IMR-90 (cell line): ENCODE measurements at regions not wholly inside any gene's neighbourhood (a gene's known extent, or its start where the extent isn't known, plus 50 kb on each side); places are given as distances from the start of the nearest gene placed in this dataset.

Experiments used
- ATAC-seq: fragments of 200-7000 bp; cut with Tn5 transposase; 2 replicates; pipeline ENCODE4 v1.9.1; 2020; ENCODE audit warnings: low read depth, mild to moderate bottlenecking, moderate library complexity
- BruUV-seq: library from RNA; stranded (reverse); fragments of 400-500 nt; replicated peaks from 2 replicates; lab custom pipeline; 2021; lab: Mats Ljungman, UMichigan
- CTCF ChIA-PET: fragments of 300-600 bp; formaldehyde crosslinking; extraction: SDS; loops from one replicate; lab custom pipeline; 2021; ENCODE audit warnings: antibody characterized with exemption; lab: Yijun Ruan, JAX
- POLR2A ChIA-PET: fragments of 300-600 bp; sonication (Branson Sonifier 250); formaldehyde crosslinking; loops from one replicate; lab custom pipeline; 2022; ENCODE audit warnings: antibody characterized with exemption; ENCODE audit not compliant: unreplicated experiment; lab: Charles Lee
- DNase-seq: peaks from one replicate; pipeline ENCODE4 v3.0.0; 2013
- H2AFZ ChIP-seq: replicated peaks from 2 replicates; pipeline ENCODE3; 2013; ENCODE audit warnings: low read length, mild to moderate bottlenecking; ENCODE audit not compliant: poor library complexity
- H2AK5ac ChIP-seq: 2 replicates; pipeline ENCODE4 v1.6.1; 2013; ENCODE audit warnings: low read depth, low read length, inconsistent platforms
- H2AK9ac ChIP-seq: replicated peaks from 2 replicates; pipeline ENCODE3; 2013; ENCODE audit warnings: mild to moderate bottlenecking, low read depth, low read length, moderate library complexity; ENCODE audit not compliant: poor library complexity
- H2BK120ac ChIP-seq: 2 replicates; pipeline ENCODE4 v1.6.1; 2013; ENCODE audit warnings: low read depth, low read length, inconsistent platforms
- H2BK15ac ChIP-seq: 3 replicates; pipeline ENCODE4 v1.6.1; 2013; ENCODE audit warnings: low read depth, low read length, inconsistent platforms
- H2BK20ac ChIP-seq: 2 replicates; pipeline ENCODE4 v1.6.1; 2013; ENCODE audit warnings: low read depth, mild to moderate bottlenecking, inconsistent platforms, low read length, moderate library complexity
- H2BK5ac ChIP-seq: 2 replicates; pipeline ENCODE4 v1.6.1; 2013; ENCODE audit warnings: mild to moderate bottlenecking, low read depth, low read length, inconsistent platforms; ENCODE audit not compliant: poor library complexity, severe bottlenecking
- H3K14ac ChIP-seq: replicated peaks from 2 replicates; pipeline ENCODE4 v1.6.1; 2013; ENCODE audit warnings: low read depth, low read length, inconsistent platforms
- H3K18ac ChIP-seq: 2 replicates; pipeline ENCODE4 v1.6.1; 2013; ENCODE audit warnings: low read depth, low read length, control low read depth
- H3K23ac ChIP-seq: 2 replicates; pipeline ENCODE4 v1.6.1; 2013; ENCODE audit warnings: low read depth, low read length, inconsistent platforms
- H3K27ac ChIP-seq: 2 replicates; pipeline ENCODE4 v1.5.1; 2013; ENCODE audit warnings: mild to moderate bottlenecking, control low read depth, low read length; ENCODE audit not compliant: insufficient read depth
- H3K27me3 ChIP-seq: 2 replicates; pipeline ENCODE4 v1.6.1; 2013; ENCODE audit warnings: low read length; ENCODE audit not compliant: control insufficient read depth, insufficient read depth
- H3K36me3 ChIP-seq: 2 replicates; pipeline ENCODE4 v1.6.1; 2013; ENCODE audit warnings: low read length, mixed read lengths; ENCODE audit not compliant: control insufficient read depth, insufficient read depth
- H3K4ac ChIP-seq: 2 replicates; pipeline ENCODE4 v1.6.1; 2013; ENCODE audit warnings: low read depth, low read length, inconsistent platforms
- H3K4me1 ChIP-seq: 2 replicates; pipeline ENCODE4 v1.6.1; 2013; ENCODE audit warnings: low read length, mixed read lengths; ENCODE audit not compliant: control insufficient read depth, insufficient read depth
- H3K4me2 ChIP-seq: 2 replicates; pipeline ENCODE4 v1.6.1; 2013; ENCODE audit warnings: low read depth, mild to moderate bottlenecking, control low read depth, low read length, moderate library complexity
- H3K4me3 ChIP-seq: 2 replicates; pipeline ENCODE4 v1.5.1; 2013; ENCODE audit warnings: low read depth, mild to moderate bottlenecking, control low read depth, low read length, moderate library complexity; ENCODE audit not compliant: insufficient read depth
- H3K56ac ChIP-seq: 2 replicates; pipeline ENCODE4 v1.6.1; 2013; ENCODE audit warnings: low read length, inconsistent platforms; ENCODE audit not compliant: insufficient read depth; ENCODE audit errors: extremely low read depth
- H3K79me1 ChIP-seq, 2 experiments: 2 replicates each; pipeline ENCODE4 v1.6.1; 2013; ENCODE audit warnings: low read length in 2 of 2, inconsistent platforms in 1 of 2, low read depth in 1 of 2
- H3K9ac ChIP-seq: 2 replicates; pipeline ENCODE4 v1.6.1; 2013; ENCODE audit warnings: low read depth, low read length, control low read depth
- H3K9me1 ChIP-seq: 2 replicates; pipeline ENCODE4 v1.6.1; 2013; ENCODE audit warnings: low read length, inconsistent platforms; ENCODE audit not compliant: insufficient read depth
- H3K9me3 ChIP-seq: 2 replicates; pipeline ENCODE4 v1.6.1; 2013; ENCODE audit warnings: low read length; ENCODE audit not compliant: control insufficient read depth, insufficient read depth
- H4K20me1 ChIP-seq: 2 replicates; pipeline ENCODE4 v1.6.1; 2013; ENCODE audit warnings: low read length, inconsistent platforms; ENCODE audit not compliant: insufficient read depth
- H4K5ac ChIP-seq: 2 replicates; pipeline ENCODE4 v1.6.1; 2013; ENCODE audit warnings: mild to moderate bottlenecking, low read depth, low read length, control low read depth
- H4K8ac ChIP-seq, 2 experiments: 2 replicates each; pipeline ENCODE4 v1.6.1; 2013; ENCODE audit warnings: low read depth in 2 of 2, low read length in 2 of 2, control low read depth in 1 of 2, inconsistent platforms in 1 of 2
- H4K91ac ChIP-seq: 2 replicates; pipeline ENCODE4 v1.6.1; 2013; ENCODE audit warnings: low read depth, low read length, inconsistent platforms; ENCODE audit not compliant: insufficient read depth
- BHLHE40 ChIP-seq: fragments of 150-350 bp; IDR thresholded peaks from 2 replicates; pipeline ENCODE4 v1.6.1; 2016; ENCODE audit warnings: mild to moderate bottlenecking, low read depth, low read length
- CEBPB ChIP-seq: IDR thresholded peaks from 2 replicates; pipeline ENCODE4 v1.6.1; 2012; ENCODE audit warnings: low read depth, low read length, improper control_type of control experiment
- CHD1 ChIP-seq: IDR thresholded peaks from 2 replicates; pipeline ENCODE4 v1.6.1; 2012; ENCODE audit warnings: low read depth, low read length, improper control_type of control experiment
- FOS ChIP-seq: fragments of 150-350 bp; IDR thresholded peaks from 2 replicates; pipeline ENCODE4 v1.6.1; 2016; ENCODE audit warnings: low read depth, low read length
- MAFK ChIP-seq: IDR thresholded peaks from 2 replicates; pipeline ENCODE4 v1.6.1; 2012; ENCODE audit warnings: low read depth, low read length, improper control_type of control experiment
- MAZ ChIP-seq: IDR thresholded peaks from 2 replicates; pipeline ENCODE4 v1.6.1; 2012; ENCODE audit warnings: low read depth, mild to moderate bottlenecking, low read length, improper control_type of control experiment, moderate library complexity, borderline replicate concordance
- MXI1 ChIP-seq: IDR thresholded peaks from 2 replicates; pipeline ENCODE4 v1.6.1; 2012; ENCODE audit warnings: low read depth, mild to moderate bottlenecking, low read length, moderate library complexity, borderline replicate concordance
- POLR2A ChIP-seq: IDR thresholded peaks from 2 replicates; pipeline ENCODE4 v1.6.1; 2012; ENCODE audit warnings: mild to moderate bottlenecking, low read depth, low read length
- RCOR1 ChIP-seq: IDR thresholded peaks from 2 replicates; pipeline ENCODE4 v1.6.1; 2012; ENCODE audit warnings: mild to moderate bottlenecking, low read length, improper control_type of control experiment; ENCODE audit not compliant: insufficient replicate concordance
- RFX5 ChIP-seq: IDR thresholded peaks from 2 replicates; pipeline ENCODE4 v1.8.0; 2012; ENCODE audit warnings: low read depth, mild to moderate bottlenecking, low read length, moderate library complexity
- SMC3 ChIP-seq: fragments of 150-350 bp; IDR thresholded peaks from 2 replicates; pipeline ENCODE4 v1.6.1; 2016; ENCODE audit warnings: low read depth, mild to moderate bottlenecking, antibody characterized with exemption, low read length, moderate library complexity
- WGBS, 2 experiments: methylation state at CpG; one replicate each; pipeline versions ENCODE4 v1.1.5 to v1.1.7; 2013; ENCODE audit warnings: missing lambda C conversion rate in 2 of 2; ENCODE audit not compliant: insufficient read length in 1 of 2; ENCODE audit errors: extremely low coverage in 2 of 2; 5-methylcytosine and 5-hydroxymethylcytosine counted together
- dilution Hi-C: fragments of 300-500 bp; cut with HindIII; formaldehyde crosslinking; loops from one replicate; pipeline ENCODE4 v1.14.3; 2018; ENCODE audit warnings: low sequenced_read_pairs; ENCODE audit not compliant: unreplicated experiment
- in situ Hi-C: fragments of 300-500 bp; cut with MboI; formaldehyde crosslinking; loops from 3 replicates; pipeline ENCODE4 v1.14.3; 2019; ENCODE audit warnings: low sequenced_read_pairs, inconsistent platforms, mixed read lengths
- intact Hi-C: fragments of 100-400 bp; cut with micrococcal nuclease; formaldehyde crosslinking; loops from 2 replicates; pipeline ENCODE4 v1.10.0; 2022
- TF ChIP-seq, protein P1 (sequence below): fragments of 150-350 bp; IDR thresholded peaks from 2 replicates; pipeline ENCODE4 v1.6.1; 2017; ENCODE audit warnings: mild to moderate bottlenecking, antibody characterized with exemption, low read length, low read depth
- TF ChIP-seq, protein P2 (sequence below): fragments of 150-350 bp; IDR thresholded peaks from 2 replicates; pipeline ENCODE4 v1.6.1; 2016; ENCODE audit warnings: low read depth, mild to moderate bottlenecking, low read length, moderate library complexity, borderline replicate concordance
- TF ChIP-seq, protein P3 (sequence below): conservative IDR thresholded peaks from 2 replicates; pipeline ENCODE4 v1.5.1; 2012; ENCODE audit warnings: mild to moderate bottlenecking, low read depth, low read length, improper control_type of control experiment

DNA sequence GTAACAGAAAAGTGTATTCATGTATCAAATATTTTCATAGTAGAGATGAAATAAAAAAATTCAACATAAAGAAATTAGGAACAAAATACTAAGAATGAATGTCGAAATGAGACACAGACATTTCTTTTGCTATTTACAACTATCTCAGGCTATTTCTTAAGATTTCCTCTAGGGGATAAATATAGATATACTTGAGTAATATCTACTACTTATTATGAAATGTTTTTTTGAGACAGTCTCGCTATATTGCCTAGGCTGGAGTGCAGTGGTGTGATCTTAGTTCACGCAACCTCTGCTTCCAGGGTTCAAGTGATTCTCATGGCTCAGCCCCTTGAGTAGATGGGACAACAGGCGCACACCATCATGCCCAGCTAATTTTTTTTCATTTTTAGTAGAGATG is 326.1 kb downstream of the RNF144A start:
- Histone ChIP-seq H4K20me1 (no peaks in the 10 kb centered on the region), H3K4me1 (no peaks in the 10 kb centered on the region), H2BK15ac (no peak overlapping the region), H2BK20ac (no peak overlapping the region), H3K79me1 (no peaks in the 10 kb centered on the region), H3K56ac (no peak overlapping the region), H3K27ac (no peak overlapping the region), H3K9ac (no peak overlapping the region), H3K36me3 (no peaks in the 10 kb centered on the region), H2BK5ac (no peak overlapping the region), H3K9me1 (no peaks in the 10 kb centered on the region), H3K18ac (no peak overlapping the region), H2AK5ac (no peak overlapping the region), H3K14ac (no peak overlapping the region), H3K23ac (no peak overlapping the region), H3K9me3 (peaks cover 9% of the 10 kb centered on the region; the same call in 1 of the 2 replicates), H2AFZ (no peak overlapping the region), H3K4me2 (no peak overlapping the region), H3K27me3 (no peaks in the 10 kb centered on the region), H3K4ac (no peak overlapping the region), H2AK9ac (no peak overlapping the region), H3K4me3 (no peak overlapping the region), H4K8ac (no peak overlapping the region), H2BK120ac (no peak overlapping the region), H4K5ac (no peak overlapping the region), H4K91ac (no peak overlapping the region)
- BruUV-seq = no TSS peak
- POLR2A ChIA-PET = no interaction called here
- DNase-seq = no peak
- CTCF ChIA-PET = no interaction called here
- no CpG with 5 or more reads among the region's 4 CpGs for WGBS, 2 experiments
- dilution Hi-C loops = no loop called here
- no peak for TF ChIP-seq FOS
- no peak for TF ChIP-seq CHD1
- no peak for TF ChIP-seq RCOR1
- no peak for TF ChIP-seq SMC3
- TF ChIP-seq CEBPB = no peak
- no peak for TF ChIP-seq MAZ
- TF ChIP-seq BHLHE40 = no peak
- no peak for TF ChIP-seq MAFK
- TF ChIP-seq, protein P1, sequence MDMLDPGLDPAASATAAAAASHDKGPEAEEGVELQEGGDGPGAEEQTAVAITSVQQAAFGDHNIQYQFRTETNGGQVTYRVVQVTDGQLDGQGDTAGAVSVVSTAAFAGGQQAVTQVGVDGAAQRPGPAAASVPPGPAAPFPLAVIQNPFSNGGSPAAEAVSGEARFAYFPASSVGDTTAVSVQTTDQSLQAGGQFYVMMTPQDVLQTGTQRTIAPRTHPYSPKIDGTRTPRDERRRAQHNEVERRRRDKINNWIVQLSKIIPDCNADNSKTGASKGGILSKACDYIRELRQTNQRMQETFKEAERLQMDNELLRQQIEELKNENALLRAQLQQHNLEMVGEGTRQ = no peak
- TF ChIP-seq, protein P2, sequence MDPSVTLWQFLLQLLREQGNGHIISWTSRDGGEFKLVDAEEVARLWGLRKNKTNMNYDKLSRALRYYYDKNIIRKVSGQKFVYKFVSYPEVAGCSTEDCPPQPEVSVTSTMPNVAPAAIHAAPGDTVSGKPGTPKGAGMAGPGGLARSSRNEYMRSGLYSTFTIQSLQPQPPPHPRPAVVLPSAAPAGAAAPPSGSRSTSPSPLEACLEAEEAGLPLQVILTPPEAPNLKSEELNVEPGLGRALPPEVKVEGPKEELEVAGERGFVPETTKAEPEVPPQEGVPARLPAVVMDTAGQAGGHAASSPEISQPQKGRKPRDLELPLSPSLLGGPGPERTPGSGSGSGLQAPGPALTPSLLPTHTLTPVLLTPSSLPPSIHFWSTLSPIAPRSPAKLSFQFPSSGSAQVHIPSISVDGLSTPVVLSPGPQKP = no peak
- TF ChIP-seq, protein P3, sequence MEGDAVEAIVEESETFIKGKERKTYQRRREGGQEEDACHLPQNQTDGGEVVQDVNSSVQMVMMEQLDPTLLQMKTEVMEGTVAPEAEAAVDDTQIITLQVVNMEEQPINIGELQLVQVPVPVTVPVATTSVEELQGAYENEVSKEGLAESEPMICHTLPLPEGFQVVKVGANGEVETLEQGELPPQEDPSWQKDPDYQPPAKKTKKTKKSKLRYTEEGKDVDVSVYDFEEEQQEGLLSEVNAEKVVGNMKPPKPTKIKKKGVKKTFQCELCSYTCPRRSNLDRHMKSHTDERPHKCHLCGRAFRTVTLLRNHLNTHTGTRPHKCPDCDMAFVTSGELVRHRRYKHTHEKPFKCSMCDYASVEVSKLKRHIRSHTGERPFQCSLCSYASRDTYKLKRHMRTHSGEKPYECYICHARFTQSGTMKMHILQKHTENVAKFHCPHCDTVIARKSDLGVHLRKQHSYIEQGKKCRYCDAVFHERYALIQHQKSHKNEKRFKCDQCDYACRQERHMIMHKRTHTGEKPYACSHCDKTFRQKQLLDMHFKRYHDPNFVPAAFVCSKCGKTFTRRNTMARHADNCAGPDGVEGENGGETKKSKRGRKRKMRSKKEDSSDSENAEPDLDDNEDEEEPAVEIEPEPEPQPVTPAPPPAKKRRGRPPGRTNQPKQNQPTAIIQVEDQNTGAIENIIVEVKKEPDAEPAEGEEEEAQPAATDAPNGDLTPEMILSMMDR = no peak
- TF ChIP-seq POLR2A = no peak
- TF ChIP-seq RFX5 = no peak
- no peak for TF ChIP-seq MXI1
- in situ Hi-C loops = no loop called here
- intact Hi-C loops = no loop called here
- no peak for ATAC-seq
